OCI-LY7 (cell line): ENCODE measurements at regions not wholly inside any gene's neighbourhood (a gene's known extent, or its start where the extent isn't known, plus 50 kb on each side); places are given as distances from the start of the nearest gene placed in this dataset.
"Not testable (repeated sequence)": the region's sequence is repeated elsewhere in the genome, so short reads cannot be mapped to it uniquely, and the experiment has no call there.

Source experiments
- BruUV-seq: library from RNA; stranded (reverse); fragments of 400-500 nt; replicated peaks from 2 replicates; lab custom pipeline; 2021; lab: Mats Ljungman, UMichigan
- CTCF ChIA-PET: fragments of 300-600 bp; sonication (Branson Sonifier 250); formaldehyde crosslinking; loops from one replicate; lab custom pipeline; 2022; ENCODE audit warnings: antibody characterized with exemption; ENCODE audit not compliant: unreplicated experiment; lab: Charles Lee
- POLR2A ChIA-PET: fragments of 300-600 bp; sonication (Branson Sonifier 250); formaldehyde crosslinking; loops from one replicate; lab custom pipeline; 2022; ENCODE audit warnings: antibody characterized with exemption; lab: Charles Lee
- DNase-seq: peaks from one replicate; pipeline ENCODE4 v3.0.0-alpha.2; 2015; ENCODE audit warnings: low spot score
- H2AFZ ChIP-seq: fragments of 200-600 bp; sonication (generic), shearing (Covaris generic); 2 replicates; pipeline ENCODE4 v1.6.1; 2014; ENCODE audit warnings: mild to moderate bottlenecking, antibody characterized with exemption, low read length, moderate library complexity
- H3K27ac ChIP-seq: fragments of 200-600 bp; sonication (generic); 2 replicates; pipeline ENCODE4 v1.5.1; 2014; ENCODE audit warnings: mixed run types, low read depth, mild to moderate bottlenecking, moderate library complexity, low read length, inconsistent platforms; ENCODE audit not compliant: poor library complexity, severe bottlenecking
- H3K36me3 ChIP-seq: fragments of 200-600 bp; sonication (generic); 2 replicates; pipeline ENCODE4 v1.6.1; 2014; ENCODE audit warnings: mild to moderate bottlenecking, antibody characterized with exemption, low read length, moderate library complexity, mixed read lengths; ENCODE audit not compliant: insufficient read depth
- H3K4me1 ChIP-seq: fragments of 200-600 bp; sonication (generic); 2 replicates; pipeline ENCODE4 v1.5.1; 2014; ENCODE audit warnings: mild to moderate bottlenecking, low read length; ENCODE audit not compliant: insufficient read depth, poor library complexity, severe bottlenecking
- H3K4me2 ChIP-seq: fragments of 200-600 bp; sonication (generic); 2 replicates; pipeline ENCODE4 v1.6.1; 2014; ENCODE audit warnings: mild to moderate bottlenecking, low read length
- H3K4me3 ChIP-seq: fragments of 200-600 bp; sonication (generic); 2 replicates; pipeline ENCODE4 v1.5.1; 2014; ENCODE audit warnings: mild to moderate bottlenecking, low read depth, low read length; ENCODE audit not compliant: poor library complexity, severe bottlenecking
- H3K79me2 ChIP-seq: fragments of 200-600 bp; sonication (generic); 2 replicates; pipeline ENCODE4 v1.6.1; 2016; ENCODE audit warnings: low read depth, mild to moderate bottlenecking, low read length, moderate library complexity, mixed read lengths; ENCODE audit not compliant: insufficient read depth
- H3K9me2 ChIP-seq: fragments of 200-600 bp; sonication (generic); 2 replicates; pipeline ENCODE4 v1.6.1; 2016; ENCODE audit warnings: mild to moderate bottlenecking, low read length, mixed read lengths; ENCODE audit not compliant: insufficient read depth
- H3K9me3 ChIP-seq: fragments of 200-600 bp; sonication (generic); 2 replicates; pipeline ENCODE4 v1.6.1; 2014; ENCODE audit warnings: mild to moderate bottlenecking, mixed run types, low read length, mixed read lengths
- H4K20me1 ChIP-seq: fragments of 200-600 bp; sonication (generic); 2 replicates; pipeline ENCODE4 v1.6.1; 2014; ENCODE audit warnings: mild to moderate bottlenecking, antibody characterized with exemption, low read length, moderate library complexity, mixed read lengths; ENCODE audit not compliant: insufficient read depth
- CTCF ChIP-seq: fragments of 200-600 bp; sonication (generic); conservative IDR thresholded peaks from 2 replicates; pipeline ENCODE4 v1.5.1; 2014; ENCODE audit warnings: mild to moderate bottlenecking, antibody characterized with exemption, low read length, moderate library complexity, mixed read lengths
- EZH2phosphoT487 ChIP-seq: fragments of 200-600 bp; sonication (generic); IDR thresholded peaks from 2 replicates; pipeline ENCODE4 v1.6.1; 2018; ENCODE audit warnings: low read depth, borderline replicate concordance, mild to moderate bottlenecking, mixed run types, antibody characterized with exemption, low read length, moderate library complexity, mixed read lengths
- intact Hi-C: fragments of 100-400 bp; cut with micrococcal nuclease; formaldehyde crosslinking; loops from one replicate; pipeline ENCODE4 v1.10.0; 2022; ENCODE audit not compliant: unreplicated experiment

GRCh38 chrX:150229030-150229429 lies 134.1 kb upstream of the MAMLD1 start:
- intact Hi-C loops: no loop called here
- no peak for TF ChIP-seq EZH2phosphoT487
- no peak for TF ChIP-seq CTCF
- no peak overlapping the region for H3K4me3 ChIP-seq
- no TSS peak for BruUV-seq
- no peak overlapping the region for H2AFZ ChIP-seq
- no peaks in the 10 kb centered on the region for H4K20me1 ChIP-seq
- H3K79me2 ChIP-seq: no peaks in the 10 kb centered on the region
- H3K4me1 ChIP-seq: no peaks in the 10 kb centered on the region
- ChIA-PET POLR2A (no interaction called here), CTCF (no interaction called here)
- H3K36me3 ChIP-seq: no peaks in the 10 kb centered on the region
- H3K9me2 ChIP-seq: no peaks in the 10 kb centered on the region
- no peak overlapping the region for H3K27ac ChIP-seq
- no peak for DNase-seq
- no peaks in the 10 kb centered on the region for H3K9me3 ChIP-seq
- H3K4me2 ChIP-seq: no peak overlapping the region

- Histone ChIP-seq H3K9me2 (no peaks in the 10 kb centered on the region), H3K9me3 (no peaks in the 10 kb centered on the region), H2AFZ (no peak overlapping the region), H4K20me1 (no peaks in the 10 kb centered on the region), H3K4me2 (no peak overlapping the region), H3K79me2 (no peaks in the 10 kb centered on the region), H3K36me3 (no peaks in the 10 kb centered on the region), H3K27ac (no peak overlapping the region), H3K4me1 (no peaks in the 10 kb centered on the region), H3K4me3 (no peak overlapping the region)
- BruUV-seq: no TSS peak
- TF ChIP-seq CTCF (no peak), EZH2phosphoT487 (no peak)
- CTCF ChIA-PET: no interaction called here
- intact Hi-C loops: no loop called here
- POLR2A ChIA-PET: no interaction called here
- DNase-seq: no peak
These were observed 133.6 kb upstream of the MAMLD1 start for GRCh38 chrX:150229481-150229880.

- CTCF ChIA-PET, H3K9me2 ChIP-seq, H3K9me3 ChIP-seq, BruUV-seq, H4K20me1 ChIP-seq, H2AFZ ChIP-seq, DNase-seq, POLR2A ChIA-PET, H3K4me1 ChIP-seq, H3K4me3 ChIP-seq, H3K4me2 ChIP-seq, H3K36me3 ChIP-seq, H3K27ac ChIP-seq, H3K79me2 ChIP-seq, intact Hi-C loops: not testable (repeated sequence)
These were observed 132.2 kb upstream of the MAMLD1 start for GRCh38 chrX:150230952-150231351.

- H2AFZ ChIP-seq, CTCF ChIA-PET, H3K79me2 ChIP-seq, H3K4me2 ChIP-seq, H3K9me3 ChIP-seq, intact Hi-C loops, H3K4me1 ChIP-seq, DNase-seq, H3K27ac ChIP-seq, H3K4me3 ChIP-seq, BruUV-seq, H3K9me2 ChIP-seq, H4K20me1 ChIP-seq, POLR2A ChIA-PET, H3K36me3 ChIP-seq: not testable (repeated sequence)
These were observed 131.7 kb upstream of the MAMLD1 start for GRCh38 chrX:150231368-150231767.

- H4K20me1 ChIP-seq, DNase-seq, BruUV-seq, H2AFZ ChIP-seq, H3K27ac ChIP-seq, H3K79me2 ChIP-seq, H3K9me3 ChIP-seq, H3K4me2 ChIP-seq, H3K36me3 ChIP-seq, CTCF ChIA-PET, POLR2A ChIA-PET, H3K4me1 ChIP-seq, H3K4me3 ChIP-seq, intact Hi-C loops, H3K9me2 ChIP-seq: not testable (repeated sequence)
These were observed 130.9 kb upstream of the MAMLD1 start for GRCh38 chrX:150232222-150232621.
